Gastrocnemius medialis (tissue), 4 donors: ENCODE measurements at regions not wholly inside any gene's neighbourhood (a gene's known extent, or its start where the extent isn't known, plus 50 kb on each side); places are given as distances from the start of the nearest gene placed in this dataset.

Experiments
- ATAC-seq, 2 donors: fragments of 150-250 bp; one replicate each; pipeline ENCODE4 v1.9.1; 2016
- DNase-seq, 2 donors: peaks; one replicate each; pipeline ENCODE4 v3.0.0-alpha.2; 2019
- H3K27ac ChIP-seq, 4 donors: fragments of 200-600 bp; sonication (generic); 1 replicate in 1 of 4; 2 replicates in 3 of 4; pipeline ENCODE4 v1.5.1; 2016 to 2018; ENCODE audit warnings: mild to moderate bottlenecking in 2 of 4, moderate library complexity in 1 of 4
- H3K27me3 ChIP-seq, 3 donors: fragments of 200-600 bp; sonication (generic) in 2 of 3; 1 replicate in 1 of 3; 2 replicates in 2 of 3; pipeline versions ENCODE4 v1.5.1 to v1.6.0; 2016 to 2019; ENCODE audit warnings: mild to moderate bottlenecking in 1 of 3, moderate library complexity in 1 of 3
- H3K36me3 ChIP-seq, 2 donors: fragments of 200-600 bp; sonication (generic) in 1 of 2; one replicate each; pipeline ENCODE4 v1.5.1; 2017 to 2018
- H3K4me1 ChIP-seq, 2 donors: fragments of 200-600 bp; sonication (generic) in 1 of 2; one replicate each; pipeline ENCODE4 v1.5.1; 2016 to 2017; ENCODE audit warnings: mild to moderate bottlenecking in 2 of 2
- H3K4me3 ChIP-seq, 4 donors: fragments of 200-600 bp; sonication (generic) in 3 of 4; 1 replicate in 1 of 4; 2 replicates in 3 of 4; pipeline ENCODE4 v1.5.1; 2016 to 2019; ENCODE audit warnings: mild to moderate bottlenecking in 2 of 4
- H3K9me3 ChIP-seq, 3 donors: fragments of 200-600 bp; sonication (generic) in 2 of 3; 1 replicate in 1 of 3; 2 replicates in 2 of 3; pipeline ENCODE4 v1.5.1; 2016 to 2019
- POLR2A ChIP-seq, 2 donors: fragments of 450-650 bp; IDR thresholded peaks; one replicate each; pipeline ENCODE4 v1.6.1; 2017; ENCODE audit warnings: antibody characterized with exemption in 2 of 2, mild to moderate bottlenecking in 2 of 2, moderate library complexity in 2 of 2
- in situ Hi-C, 4 donors: fragments of 200-750 bp; cut with MboI; loops; one replicate each; pipeline versions ENCODE4 v1.15.0 to v1.8.0; 2017; ENCODE audit warnings: low sequenced_read_pairs in 4 of 4
- intact Hi-C: fragments of 100-400 bp; cut with DNase I; formaldehyde crosslinking; loops from one replicate; pipeline ENCODE4 v1.15.1; 2023; ENCODE audit warnings: low total_unique reads
- TF ChIP-seq, protein P1 (sequence below), 5 experiments: fragments of 450-650 bp in 3 of 5; fragments of 200-600 bp in 2 of 5; sonication (generic) in 2 of 5; IDR thresholded peaks in 4 of 5; conservative IDR thresholded peaks in 1 of 5; 1 replicate in 4 of 5; 2 replicates in 1 of 5; pipeline ENCODE4 v1.5.1; 2016 to 2019; ENCODE audit warnings: antibody characterized with exemption in 5 of 5, mild to moderate bottlenecking in 3 of 5, moderate library complexity in 3 of 5

DNA sequence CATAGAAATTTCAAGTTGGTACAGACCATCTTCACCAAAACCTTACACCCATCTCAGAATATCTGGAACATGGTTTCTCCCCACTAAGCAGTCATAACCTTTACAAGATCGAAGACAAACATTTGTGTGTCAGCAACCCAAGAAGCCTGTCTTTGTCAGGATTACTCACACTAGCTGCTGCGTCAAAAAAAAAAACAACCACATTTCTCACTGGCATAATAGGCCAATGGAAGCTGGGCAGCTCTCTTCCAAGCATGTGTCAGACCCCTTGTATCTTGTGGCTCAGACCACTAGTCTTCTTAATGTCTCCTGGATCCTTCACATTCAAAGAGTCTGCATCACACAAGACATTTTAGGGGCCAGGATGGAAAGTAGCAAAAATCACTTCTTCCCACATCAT lies 266.9 kb upstream of the IGF1R start:
- H3K27ac ChIP-seq, result no peak overlapping the region

DNA sequence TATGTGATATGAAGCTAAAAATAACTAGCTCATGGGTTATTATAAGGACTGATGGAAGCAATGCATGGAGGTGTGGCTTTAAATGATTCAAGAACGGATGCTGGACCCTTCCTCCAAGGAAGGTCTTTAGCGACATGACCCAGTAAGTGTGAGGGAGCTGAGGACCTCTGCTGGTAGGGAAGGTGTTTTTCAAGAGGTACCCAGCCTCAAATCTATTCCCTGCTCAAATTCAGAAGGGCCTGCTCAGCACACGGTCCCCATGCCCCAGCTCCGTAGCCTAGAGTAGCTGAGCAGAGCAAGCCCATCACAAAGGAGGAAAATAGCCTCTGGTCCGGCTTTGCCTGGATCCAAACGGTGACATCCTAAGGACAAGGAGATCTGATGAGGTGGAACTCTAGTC lies 266.2 kb upstream of the IGF1R start:
- Histone ChIP-seq H3K9me3 (no peaks in the 10 kb centered on the region), H3K4me3 (no peak overlapping the region), H3K27ac (no peak overlapping the region), H3K36me3 (no peaks in the 10 kb centered on the region), H3K27me3 (peaks cover 0 to 3% (median 3%) of the 10 kb centered on the region in 3 donors), H3K4me1 (no peaks in the 10 kb centered on the region)
- no peak for TF ChIP-seq POLR2A (IDR thresholded peaks at IDR 0.05)
- TF ChIP-seq, protein P1, sequence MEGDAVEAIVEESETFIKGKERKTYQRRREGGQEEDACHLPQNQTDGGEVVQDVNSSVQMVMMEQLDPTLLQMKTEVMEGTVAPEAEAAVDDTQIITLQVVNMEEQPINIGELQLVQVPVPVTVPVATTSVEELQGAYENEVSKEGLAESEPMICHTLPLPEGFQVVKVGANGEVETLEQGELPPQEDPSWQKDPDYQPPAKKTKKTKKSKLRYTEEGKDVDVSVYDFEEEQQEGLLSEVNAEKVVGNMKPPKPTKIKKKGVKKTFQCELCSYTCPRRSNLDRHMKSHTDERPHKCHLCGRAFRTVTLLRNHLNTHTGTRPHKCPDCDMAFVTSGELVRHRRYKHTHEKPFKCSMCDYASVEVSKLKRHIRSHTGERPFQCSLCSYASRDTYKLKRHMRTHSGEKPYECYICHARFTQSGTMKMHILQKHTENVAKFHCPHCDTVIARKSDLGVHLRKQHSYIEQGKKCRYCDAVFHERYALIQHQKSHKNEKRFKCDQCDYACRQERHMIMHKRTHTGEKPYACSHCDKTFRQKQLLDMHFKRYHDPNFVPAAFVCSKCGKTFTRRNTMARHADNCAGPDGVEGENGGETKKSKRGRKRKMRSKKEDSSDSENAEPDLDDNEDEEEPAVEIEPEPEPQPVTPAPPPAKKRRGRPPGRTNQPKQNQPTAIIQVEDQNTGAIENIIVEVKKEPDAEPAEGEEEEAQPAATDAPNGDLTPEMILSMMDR (IDR thresholded peaks at IDR 0.05 in 4 of 5, conservative IDR thresholded peaks at IDR 0.05 in 1 of 5), result no peak
- in situ Hi-C loops (no loop called here), intact Hi-C loops (no loop called here)
- DNase-seq (no peak), ATAC-seq (no peak)

More for the DNA sequence above, 266.9 kb upstream of the IGF1R start:
- DNase-seq (no peak), ATAC-seq (no peak)
- Histone ChIP-seq H3K9me3 (no peaks in the 10 kb centered on the region), H3K4me3 (no peak overlapping the region), H3K4me1 (no peaks in the 10 kb centered on the region), H3K27me3 (peaks cover 0 to 3% (median under 1%) of the 10 kb centered on the region in 3 donors), H3K36me3 (no peaks in the 10 kb centered on the region)
- in situ Hi-C loops, result no loop called here
- intact Hi-C loops, result no loop called here
- no peak for TF ChIP-seq POLR2A (IDR thresholded peaks at IDR 0.05)
- TF ChIP-seq, protein P1 (IDR thresholded peaks at IDR 0.05 in 4 of 5, conservative IDR thresholded peaks at IDR 0.05 in 1 of 5), result no peak

DNA sequence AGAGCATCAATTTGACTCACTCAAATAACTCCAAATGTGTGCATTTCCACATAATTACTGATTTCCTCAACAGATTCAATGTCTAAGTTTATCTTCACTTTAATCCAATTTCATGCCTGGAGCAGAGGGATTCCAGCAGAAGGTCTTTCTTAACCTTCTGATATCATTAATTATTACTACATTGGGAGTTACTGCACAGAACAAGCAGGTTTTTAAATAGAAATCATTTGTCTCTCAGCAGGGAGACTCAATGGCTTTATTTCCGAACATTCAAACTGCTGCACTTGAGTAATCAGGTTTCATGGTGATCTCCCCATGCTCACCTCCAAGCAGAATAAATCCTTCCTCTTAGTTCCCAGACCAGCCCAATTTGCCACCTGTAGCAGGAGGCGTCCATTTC lies 264.8 kb upstream of the IGF1R start:
- H3K4me1 ChIP-seq, result no peaks in the 10 kb centered on the region
- H3K27ac ChIP-seq, result no peak overlapping the region
- H3K9me3 ChIP-seq, result no peaks in the 10 kb centered on the region
- DNase-seq (no peak), ATAC-seq (no peak)
- H3K27me3 ChIP-seq, result peaks cover 0 to 3% (median 3%) of the 10 kb centered on the region in 3 donors
- no peak for TF ChIP-seq POLR2A (IDR thresholded peaks at IDR 0.05)
- TF ChIP-seq, protein P1 (IDR thresholded peaks at IDR 0.05 in 4 of 5, conservative IDR thresholded peaks at IDR 0.05 in 1 of 5), result no peak
- no peaks in the 10 kb centered on the region for H3K36me3 ChIP-seq
- no peak overlapping the region for H3K4me3 ChIP-seq
- intact Hi-C loops, result no loop called here
- in situ Hi-C loops, result no loop called here

DNA sequence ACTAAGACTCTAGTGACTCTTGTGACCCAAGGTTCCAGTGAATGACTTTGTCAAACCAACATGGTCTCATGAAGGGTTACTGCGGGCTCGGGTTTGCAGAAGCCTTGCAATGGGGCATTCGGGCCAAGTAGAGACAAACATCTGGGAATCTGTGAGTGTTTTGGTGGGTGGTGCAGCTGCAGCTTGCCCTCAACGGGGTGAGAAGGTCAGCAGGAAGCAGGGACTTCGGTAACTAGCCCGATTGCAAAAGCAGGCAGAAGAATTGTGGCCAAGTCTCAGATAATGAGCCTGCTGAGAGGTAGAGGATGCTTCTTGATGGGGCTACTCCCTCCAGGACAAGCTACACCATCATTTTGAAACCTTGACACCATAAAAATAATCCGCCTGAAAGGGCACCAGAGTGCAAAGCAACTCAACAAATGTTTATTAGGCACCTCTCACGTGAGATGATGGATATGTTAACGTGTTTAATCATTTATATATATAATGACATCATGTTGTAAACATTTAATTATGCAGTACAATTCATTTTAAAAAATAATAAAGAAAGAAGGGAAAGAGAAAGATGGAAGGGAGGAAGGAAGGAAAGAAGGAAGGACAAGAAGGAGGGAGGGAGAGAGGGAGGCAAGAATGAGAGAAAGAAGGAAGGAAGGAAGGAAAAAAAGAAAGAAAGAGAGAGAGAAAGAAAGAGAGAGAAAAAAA lies 263.9 kb upstream of the IGF1R start:
- ATAC-seq, result peak in 1 of 2 donors; percentile 51
- peaks cover 0 to 3% (median 3%) of the 10 kb centered on the region in 3 donors for H3K27me3 ChIP-seq
- no peaks in the 10 kb centered on the region for H3K9me3 ChIP-seq
- no peaks in the 10 kb centered on the region for H3K4me1 ChIP-seq
- TF ChIP-seq POLR2A (IDR thresholded peaks at IDR 0.05), result no peak
- TF ChIP-seq, protein P1 (IDR thresholded peaks at IDR 0.05 in 4 of 5, conservative IDR thresholded peaks at IDR 0.05 in 1 of 5), result no peak
- peak; percentile 3 to 38 for DNase-seq
- no peak overlapping the region for H3K4me3 ChIP-seq
- in situ Hi-C loops, result no loop called here
- H3K27ac ChIP-seq, result no peak overlapping the region
- intact Hi-C loops, result no loop called here
- no peaks in the 10 kb centered on the region for H3K36me3 ChIP-seq
